GM13976 (cell line): ENCODE measurements at regions not wholly inside any gene's neighbourhood (a gene's known extent, or its start where the extent isn't known, plus 50 kb on each side); places are given as distances from the start of the nearest gene placed in this dataset.

Experiments used
- DNase-seq: peaks from one replicate; pipeline ENCODE4 v3.0.0; 2012; ENCODE audit warnings: low spot score
- in situ Hi-C: fragments of 300-500 bp; cut with MboI; formaldehyde crosslinking; loops from one replicate; pipeline ENCODE4 v1.12.0; 2022; ENCODE audit warnings: low sequenced_read_pairs, mixed read lengths, inconsistent platforms; ENCODE audit not compliant: unreplicated experiment
- TF ChIP-seq, protein P1 (sequence below): IDR thresholded peaks from 2 replicates; pipeline ENCODE4 v1.5.1; 2012; ENCODE audit warnings: borderline replicate concordance, mild to moderate bottlenecking; ENCODE audit not compliant: insufficient read depth; ENCODE audit errors: extremely low read depth, missing control alignments, control extremely low read depth

GRCh38 chr16:86319585-86320236 lies 190.6 kb upstream of the FOXF1 start:
- TF ChIP-seq, protein P1, sequence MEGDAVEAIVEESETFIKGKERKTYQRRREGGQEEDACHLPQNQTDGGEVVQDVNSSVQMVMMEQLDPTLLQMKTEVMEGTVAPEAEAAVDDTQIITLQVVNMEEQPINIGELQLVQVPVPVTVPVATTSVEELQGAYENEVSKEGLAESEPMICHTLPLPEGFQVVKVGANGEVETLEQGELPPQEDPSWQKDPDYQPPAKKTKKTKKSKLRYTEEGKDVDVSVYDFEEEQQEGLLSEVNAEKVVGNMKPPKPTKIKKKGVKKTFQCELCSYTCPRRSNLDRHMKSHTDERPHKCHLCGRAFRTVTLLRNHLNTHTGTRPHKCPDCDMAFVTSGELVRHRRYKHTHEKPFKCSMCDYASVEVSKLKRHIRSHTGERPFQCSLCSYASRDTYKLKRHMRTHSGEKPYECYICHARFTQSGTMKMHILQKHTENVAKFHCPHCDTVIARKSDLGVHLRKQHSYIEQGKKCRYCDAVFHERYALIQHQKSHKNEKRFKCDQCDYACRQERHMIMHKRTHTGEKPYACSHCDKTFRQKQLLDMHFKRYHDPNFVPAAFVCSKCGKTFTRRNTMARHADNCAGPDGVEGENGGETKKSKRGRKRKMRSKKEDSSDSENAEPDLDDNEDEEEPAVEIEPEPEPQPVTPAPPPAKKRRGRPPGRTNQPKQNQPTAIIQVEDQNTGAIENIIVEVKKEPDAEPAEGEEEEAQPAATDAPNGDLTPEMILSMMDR: no peak
- in situ Hi-C loops: no loop called here
- no peak for DNase-seq

DNA sequence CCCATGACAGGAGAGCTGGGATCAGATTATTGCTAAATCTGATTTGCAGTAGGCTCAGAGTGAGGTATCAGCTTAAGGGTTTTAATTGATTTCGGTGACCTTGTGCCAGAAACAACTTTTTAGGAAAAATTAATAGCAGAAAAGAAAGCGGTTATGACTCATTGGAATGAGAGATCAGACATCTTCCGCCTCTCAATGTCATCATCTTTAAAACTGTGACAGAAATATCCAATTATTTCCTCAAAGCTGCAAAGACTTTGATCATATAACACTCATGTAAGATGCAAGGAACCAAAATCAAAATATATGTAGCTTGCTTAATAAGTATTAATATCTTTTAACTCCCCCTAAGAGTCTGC lies 190.1 kb upstream of the FOXF1 start:
- TF ChIP-seq, protein P1: no peak
- DNase-seq: no peak
- in situ Hi-C loops: no loop called here

- TF ChIP-seq, protein P1: no peak
- no peak for DNase-seq
- in situ Hi-C loops: no loop called here
Measured at GRCh38 chr16:86321491-86321890, 188.8 kb upstream of the FOXF1 start.

- DNase-seq: no peak
- in situ Hi-C loops: no loop called here
- TF ChIP-seq, protein P1: no peak
Measured at GRCh38 chr16:86322283-86322682, 188.0 kb upstream of the FOXF1 start.

GRCh38 chr16:86322806-86323205 lies 187.5 kb upstream of the FOXF1 start:
- TF ChIP-seq, protein P1: no peak
- in situ Hi-C loops: no loop called here
- DNase-seq: no peak

- TF ChIP-seq, protein P1: no peak
- no peak for DNase-seq
- in situ Hi-C loops: no loop called here
Measured at GRCh38 chr16:86324320-86324719, 186.0 kb upstream of the FOXF1 start.
